Liver (tissue), 8 donors: ENCODE measurements at regions not wholly inside any gene's neighbourhood (a gene's known extent, or its start where the extent isn't known, plus 50 kb on each side); places are given as distances from the start of the nearest gene placed in this dataset.

Source experiments
- DNase-seq: peaks from one replicate; pipeline ENCODE4 v3.0.0-alpha.2; 2017; ENCODE audit warnings: low spot score
- H3K27ac ChIP-seq, 2 donors: one replicate each; pipeline ENCODE4 v1.7.0; 2013; ENCODE audit warnings: inconsistent platforms in 2 of 2, low read length in 2 of 2, control low read depth in 1 of 2, low read depth in 1 of 2, mild to moderate bottlenecking in 1 of 2
- H3K27me3 ChIP-seq, 4 donors: one replicate each; pipeline versions ENCODE4 v1.6.1 to v1.7.0; 2013; ENCODE audit warnings: low read length in 3 of 4, inconsistent platforms in 1 of 4, mild to moderate bottlenecking in 1 of 4, moderate library complexity in 1 of 4; ENCODE audit not compliant: control insufficient read depth in 4 of 4, insufficient read depth in 4 of 4
- H3K36me3 ChIP-seq, 4 donors: one replicate each; pipeline versions ENCODE4 v1.6.1 to v1.7.0; 2013; ENCODE audit warnings: low read length in 3 of 4, mild to moderate bottlenecking in 3 of 4, low read depth in 1 of 4, moderate library complexity in 1 of 4; ENCODE audit not compliant: control insufficient read depth in 4 of 4, insufficient read depth in 3 of 4
- H3K4me1 ChIP-seq, 4 donors: one replicate each; pipeline versions ENCODE4 v1.6.1 to v1.7.0; 2013; ENCODE audit warnings: low read length in 3 of 4, mild to moderate bottlenecking in 3 of 4, moderate library complexity in 1 of 4; ENCODE audit not compliant: control insufficient read depth in 4 of 4, insufficient read depth in 4 of 4
- H3K4me3 ChIP-seq, 3 donors: one replicate each; pipeline versions ENCODE4 v1.6.1 to v1.7.0; 2013; ENCODE audit warnings: low read length in 3 of 3, control low read depth in 1 of 3, low read depth in 1 of 3, mild to moderate bottlenecking in 1 of 3
- H3K9ac ChIP-seq, 2 donors: one replicate each; pipeline ENCODE4 v1.7.0; 2013; ENCODE audit warnings: low read length in 2 of 2, mild to moderate bottlenecking in 2 of 2, moderate library complexity in 2 of 2, control low read depth in 1 of 2, low read depth in 1 of 2
- H3K9me3 ChIP-seq, 4 donors: one replicate each; pipeline versions ENCODE4 v1.6.1 to v1.7.0; 2013; ENCODE audit warnings: low read length in 3 of 4; ENCODE audit not compliant: control insufficient read depth in 4 of 4
- EGR1 ChIP-seq, 2 donors: IDR thresholded peaks; 2 replicates each; pipeline ENCODE4 v1.6.1; 2016 to 2018; ENCODE audit warnings: antibody characterized with exemption in 2 of 2, low read depth in 2 of 2
- FOXA1 ChIP-seq: IDR thresholded peaks from 2 replicates; pipeline ENCODE4 v1.6.1; 2016; ENCODE audit warnings: antibody characterized with exemption
- FOXA2 ChIP-seq: IDR thresholded peaks from 2 replicates; pipeline ENCODE4 v1.6.1; 2016; ENCODE audit warnings: antibody characterized with exemption
- GABPA ChIP-seq, 2 donors: IDR thresholded peaks in 1 of 2; conservative IDR thresholded peaks in 1 of 2; 2 replicates each; pipeline ENCODE4 v1.6.1; 2016; ENCODE audit warnings: antibody characterized with exemption in 2 of 2, mild to moderate bottlenecking in 1 of 2, moderate library complexity in 1 of 2
- HNF4A ChIP-seq, 2 donors: conservative IDR thresholded peaks; 2 replicates each; pipeline ENCODE4 v1.6.1; 2016; ENCODE audit warnings: antibody characterized with exemption in 2 of 2, mild to moderate bottlenecking in 2 of 2
- HNF4G ChIP-seq: IDR thresholded peaks from 2 replicates; pipeline ENCODE4 v1.6.1; 2016; ENCODE audit warnings: antibody characterized with exemption
- JUND ChIP-seq, 2 donors: IDR thresholded peaks; 2 replicates each; pipeline ENCODE4 v1.6.1; 2016; ENCODE audit warnings: antibody characterized with exemption in 2 of 2
- NR2F2 ChIP-seq: IDR thresholded peaks from 2 replicates; pipeline ENCODE4 v1.6.1; 2016; ENCODE audit warnings: antibody characterized with exemption
- RAD21 ChIP-seq, 2 donors: IDR thresholded peaks; 2 replicates each; pipeline ENCODE4 v1.6.1; 2016; ENCODE audit warnings: antibody characterized with exemption in 2 of 2, mild to moderate bottlenecking in 2 of 2
- RXRA ChIP-seq, 2 donors: IDR thresholded peaks; 2 replicates each; pipeline ENCODE4 v1.6.1; 2017 to 2018; ENCODE audit warnings: antibody characterized with exemption in 2 of 2, mild to moderate bottlenecking in 1 of 2
- SP1 ChIP-seq: IDR thresholded peaks from 2 replicates; pipeline ENCODE4 v1.6.1; 2018; ENCODE audit warnings: antibody characterized with exemption, mild to moderate bottlenecking
- TAF1 ChIP-seq: conservative IDR thresholded peaks from 2 replicates; pipeline ENCODE4 v1.6.1; 2016; ENCODE audit warnings: antibody characterized with exemption, mild to moderate bottlenecking
- YY1 ChIP-seq: IDR thresholded peaks from 2 replicates; pipeline ENCODE4 v1.6.1; 2016; ENCODE audit warnings: antibody characterized with exemption, mild to moderate bottlenecking
- WGBS: extraction: QIAGEN DNeasy Blood & Tissue Kit; methylation state at CpG from one replicate; pipeline ENCODE4 v1.1.7; 2013; 5-methylcytosine and 5-hydroxymethylcytosine counted together
- TF ChIP-seq, protein P1 (sequence below): IDR thresholded peaks from 2 replicates; pipeline ENCODE4 v1.6.1; 2016; ENCODE audit warnings: antibody characterized with exemption
- TF ChIP-seq, protein P2 (sequence below): IDR thresholded peaks from 2 replicates; pipeline ENCODE4 v1.6.1; 2016; ENCODE audit warnings: antibody characterized with exemption
- TF ChIP-seq, protein P3 (sequence below): fragments of 150-350 bp; IDR thresholded peaks from 2 replicates; pipeline ENCODE4 v1.5.1; 2017; ENCODE audit warnings: improper control_type of control experiment, low read depth, low read length; ENCODE audit not compliant: missing input control
- TF ChIP-seq, protein P4 (sequence below): IDR thresholded peaks from 2 replicates; pipeline ENCODE4 v1.6.1; 2016; ENCODE audit warnings: antibody characterized with exemption
- TF ChIP-seq, protein P5 (sequence below): IDR thresholded peaks from 2 replicates; pipeline ENCODE4 v1.6.1; 2016; ENCODE audit warnings: antibody characterized with exemption, mild to moderate bottlenecking
- donor health status: healthy.
- donor health status: healthy.
- donor health status: healthy.
- donor health status: healthy.
- donor health status: healthy.

DNA sequence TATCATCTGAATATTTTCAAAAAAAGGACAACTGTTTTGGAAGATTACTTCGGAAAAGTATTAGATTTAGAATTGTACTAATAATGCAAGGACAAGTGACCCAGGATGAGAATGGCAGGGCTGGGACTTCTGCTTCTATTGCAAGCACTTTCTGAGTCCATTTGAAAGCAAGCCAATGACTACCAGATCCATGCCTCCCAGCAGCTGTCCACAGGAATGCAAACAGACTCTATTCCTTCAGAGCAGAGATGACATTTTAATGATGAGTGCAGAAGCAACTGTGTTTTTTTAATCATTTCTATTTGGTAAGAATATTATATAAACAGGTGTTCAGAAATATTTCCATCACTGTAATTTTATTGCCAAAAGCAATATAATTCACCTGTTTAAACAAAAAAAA, 456.7 kb downstream of the SOX11 start:
- peaks cover 0 to 1% (median 0%) of the 10 kb centered on the region in 4 donors for H3K9me3 ChIP-seq
- H3K4me3 ChIP-seq: no peak overlapping the region
- H3K27me3 ChIP-seq: no peaks in the 10 kb centered on the region
- TF ChIP-seq, protein P1, sequence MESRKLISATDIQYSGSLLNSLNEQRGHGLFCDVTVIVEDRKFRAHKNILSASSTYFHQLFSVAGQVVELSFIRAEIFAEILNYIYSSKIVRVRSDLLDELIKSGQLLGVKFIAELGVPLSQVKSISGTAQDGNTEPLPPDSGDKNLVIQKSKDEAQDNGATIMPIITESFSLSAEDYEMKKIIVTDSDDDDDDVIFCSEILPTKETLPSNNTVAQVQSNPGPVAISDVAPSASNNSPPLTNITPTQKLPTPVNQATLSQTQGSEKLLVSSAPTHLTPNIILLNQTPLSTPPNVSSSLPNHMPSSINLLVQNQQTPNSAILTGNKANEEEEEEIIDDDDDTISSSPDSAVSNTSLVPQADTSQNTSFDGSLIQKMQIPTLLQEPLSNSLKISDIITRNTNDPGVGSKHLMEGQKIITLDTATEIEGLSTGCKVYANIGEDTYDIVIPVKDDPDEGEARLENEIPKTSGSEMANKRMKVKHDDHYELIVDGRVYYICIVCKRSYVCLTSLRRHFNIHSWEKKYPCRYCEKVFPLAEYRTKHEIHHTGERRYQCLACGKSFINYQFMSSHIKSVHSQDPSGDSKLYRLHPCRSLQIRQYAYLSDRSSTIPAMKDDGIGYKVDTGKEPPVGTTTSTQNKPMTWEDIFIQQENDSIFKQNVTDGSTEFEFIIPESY: no peak
- TF ChIP-seq JUND (IDR thresholded peaks at IDR 0.05) (no peak), YY1 (no peak), NR2F2 (no peak)
- TF ChIP-seq, protein P2, sequence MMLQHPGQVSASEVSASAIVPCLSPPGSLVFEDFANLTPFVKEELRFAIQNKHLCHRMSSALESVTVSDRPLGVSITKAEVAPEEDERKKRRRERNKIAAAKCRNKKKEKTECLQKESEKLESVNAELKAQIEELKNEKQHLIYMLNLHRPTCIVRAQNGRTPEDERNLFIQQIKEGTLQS: no peak
- no peak overlapping the region for H3K27ac ChIP-seq
- no peaks in the 10 kb centered on the region for H3K4me1 ChIP-seq
- 86% methylated on average over 1 of the region's 1 CpG for WGBS
- no peak for DNase-seq
- H3K9ac ChIP-seq: no peak overlapping the region
- H3K36me3 ChIP-seq: no peaks in the 10 kb centered on the region

DNA sequence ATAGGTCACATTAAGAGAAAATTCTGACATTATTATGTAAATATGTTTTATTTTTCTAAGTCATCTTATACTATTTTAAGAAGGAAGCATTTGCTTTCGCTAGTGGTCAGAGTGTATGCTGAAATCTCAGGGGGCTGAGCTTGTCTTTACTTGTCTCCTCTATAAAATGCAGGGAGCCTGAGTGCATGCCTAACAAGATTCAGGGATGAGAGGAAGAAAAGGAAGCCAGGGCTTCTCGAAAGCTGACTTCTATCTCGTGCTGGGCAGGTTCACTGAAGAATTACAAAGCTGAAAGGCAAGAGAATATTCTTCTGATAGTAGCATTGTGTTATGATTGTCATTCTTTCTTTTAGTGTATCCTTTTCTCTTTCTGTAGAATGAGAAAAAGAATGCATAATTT, 467.4 kb downstream of the SOX11 start:
- no peak overlapping the region for H3K27ac ChIP-seq
- no peaks in the 10 kb centered on the region for H3K4me1 ChIP-seq
- no peak overlapping the region for H3K4me3 ChIP-seq
- H3K9me3 ChIP-seq: no peaks in the 10 kb centered on the region
- 52% methylated on average over 3 of the region's 3 CpGs for WGBS
- no peak for TF ChIP-seq HNF4A (conservative IDR thresholded peaks at IDR 0.05)
- TF ChIP-seq, protein P2: no peak
- TF ChIP-seq RAD21 (IDR thresholded peaks at IDR 0.05): no peak
- no peak for TF ChIP-seq FOXA2
- TF ChIP-seq SP1: no peak
- TF ChIP-seq, protein P3, sequence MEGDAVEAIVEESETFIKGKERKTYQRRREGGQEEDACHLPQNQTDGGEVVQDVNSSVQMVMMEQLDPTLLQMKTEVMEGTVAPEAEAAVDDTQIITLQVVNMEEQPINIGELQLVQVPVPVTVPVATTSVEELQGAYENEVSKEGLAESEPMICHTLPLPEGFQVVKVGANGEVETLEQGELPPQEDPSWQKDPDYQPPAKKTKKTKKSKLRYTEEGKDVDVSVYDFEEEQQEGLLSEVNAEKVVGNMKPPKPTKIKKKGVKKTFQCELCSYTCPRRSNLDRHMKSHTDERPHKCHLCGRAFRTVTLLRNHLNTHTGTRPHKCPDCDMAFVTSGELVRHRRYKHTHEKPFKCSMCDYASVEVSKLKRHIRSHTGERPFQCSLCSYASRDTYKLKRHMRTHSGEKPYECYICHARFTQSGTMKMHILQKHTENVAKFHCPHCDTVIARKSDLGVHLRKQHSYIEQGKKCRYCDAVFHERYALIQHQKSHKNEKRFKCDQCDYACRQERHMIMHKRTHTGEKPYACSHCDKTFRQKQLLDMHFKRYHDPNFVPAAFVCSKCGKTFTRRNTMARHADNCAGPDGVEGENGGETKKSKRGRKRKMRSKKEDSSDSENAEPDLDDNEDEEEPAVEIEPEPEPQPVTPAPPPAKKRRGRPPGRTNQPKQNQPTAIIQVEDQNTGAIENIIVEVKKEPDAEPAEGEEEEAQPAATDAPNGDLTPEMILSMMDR: no peak
- no peak for TF ChIP-seq FOXA1
- no peak for TF ChIP-seq RXRA (IDR thresholded peaks at IDR 0.05)
- TF ChIP-seq GABPA (IDR thresholded peaks at IDR 0.05 in 1 of 2, conservative IDR thresholded peaks at IDR 0.05 in 1 of 2): no peak
- TF ChIP-seq NR2F2: no peak
- TF ChIP-seq, protein P4, sequence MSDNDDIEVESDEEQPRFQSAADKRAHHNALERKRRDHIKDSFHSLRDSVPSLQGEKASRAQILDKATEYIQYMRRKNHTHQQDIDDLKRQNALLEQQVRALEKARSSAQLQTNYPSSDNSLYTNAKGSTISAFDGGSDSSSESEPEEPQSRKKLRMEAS: no peak
- no peak for TF ChIP-seq EGR1 (IDR thresholded peaks at IDR 0.05; ENCODE audit: low read depth in 2 of 2)
- no peak for TF ChIP-seq HNF4G
- TF ChIP-seq, protein P1: no peak
- no peak for TF ChIP-seq JUND (IDR thresholded peaks at IDR 0.05)
- no peak for TF ChIP-seq TAF1
- TF ChIP-seq YY1: no peak
- TF ChIP-seq, protein P5, sequence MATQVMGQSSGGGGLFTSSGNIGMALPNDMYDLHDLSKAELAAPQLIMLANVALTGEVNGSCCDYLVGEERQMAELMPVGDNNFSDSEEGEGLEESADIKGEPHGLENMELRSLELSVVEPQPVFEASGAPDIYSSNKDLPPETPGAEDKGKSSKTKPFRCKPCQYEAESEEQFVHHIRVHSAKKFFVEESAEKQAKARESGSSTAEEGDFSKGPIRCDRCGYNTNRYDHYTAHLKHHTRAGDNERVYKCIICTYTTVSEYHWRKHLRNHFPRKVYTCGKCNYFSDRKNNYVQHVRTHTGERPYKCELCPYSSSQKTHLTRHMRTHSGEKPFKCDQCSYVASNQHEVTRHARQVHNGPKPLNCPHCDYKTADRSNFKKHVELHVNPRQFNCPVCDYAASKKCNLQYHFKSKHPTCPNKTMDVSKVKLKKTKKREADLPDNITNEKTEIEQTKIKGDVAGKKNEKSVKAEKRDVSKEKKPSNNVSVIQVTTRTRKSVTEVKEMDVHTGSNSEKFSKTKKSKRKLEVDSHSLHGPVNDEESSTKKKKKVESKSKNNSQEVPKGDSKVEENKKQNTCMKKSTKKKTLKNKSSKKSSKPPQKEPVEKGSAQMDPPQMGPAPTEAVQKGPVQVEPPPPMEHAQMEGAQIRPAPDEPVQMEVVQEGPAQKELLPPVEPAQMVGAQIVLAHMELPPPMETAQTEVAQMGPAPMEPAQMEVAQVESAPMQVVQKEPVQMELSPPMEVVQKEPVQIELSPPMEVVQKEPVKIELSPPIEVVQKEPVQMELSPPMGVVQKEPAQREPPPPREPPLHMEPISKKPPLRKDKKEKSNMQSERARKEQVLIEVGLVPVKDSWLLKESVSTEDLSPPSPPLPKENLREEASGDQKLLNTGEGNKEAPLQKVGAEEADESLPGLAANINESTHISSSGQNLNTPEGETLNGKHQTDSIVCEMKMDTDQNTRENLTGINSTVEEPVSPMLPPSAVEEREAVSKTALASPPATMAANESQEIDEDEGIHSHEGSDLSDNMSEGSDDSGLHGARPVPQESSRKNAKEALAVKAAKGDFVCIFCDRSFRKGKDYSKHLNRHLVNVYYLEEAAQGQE: no peak
- H3K27me3 ChIP-seq: no peaks in the 10 kb centered on the region
- no peaks in the 10 kb centered on the region for H3K36me3 ChIP-seq
- no peak for DNase-seq
- H3K9ac ChIP-seq: no peak overlapping the region
